Globus pallidus (tissue), 1 donor: ENCODE measurements at regions not wholly inside any gene's neighbourhood (a gene's known extent, or its start where the extent isn't known, plus 50 kb on each side); places are given as distances from the start of the nearest gene placed in this dataset.
"Not testable (repeated sequence)": the region's sequence is repeated elsewhere in the genome, so short reads cannot be mapped to it uniquely, and the experiment has no call there.

Experiments
- DNase-seq: peaks from one replicate; pipeline ENCODE4 v3.0.0-alpha.2; 2015; ENCODE audit warnings: low spot score

DNA sequence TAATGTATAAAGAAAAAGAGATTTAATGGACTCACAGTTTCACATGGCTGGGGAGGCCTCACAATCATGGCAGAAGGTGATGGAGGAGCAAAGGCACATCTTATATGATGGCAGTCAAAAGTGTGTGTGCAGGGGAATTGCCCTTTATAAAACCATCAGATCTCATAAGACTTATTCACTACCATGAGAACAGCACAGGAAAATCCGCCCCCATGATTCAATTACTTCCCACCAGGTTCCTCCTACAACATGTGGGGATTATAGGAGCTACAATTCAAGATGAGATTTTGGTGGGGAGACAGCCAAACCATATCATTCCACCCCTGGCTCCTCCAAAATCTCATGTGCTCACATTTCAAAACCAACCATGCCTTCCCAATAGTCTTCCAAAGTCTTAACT lies 82.5 kb upstream of the ANKRD1 start:
- DNase-seq, result not testable (repeated sequence)

DNA sequence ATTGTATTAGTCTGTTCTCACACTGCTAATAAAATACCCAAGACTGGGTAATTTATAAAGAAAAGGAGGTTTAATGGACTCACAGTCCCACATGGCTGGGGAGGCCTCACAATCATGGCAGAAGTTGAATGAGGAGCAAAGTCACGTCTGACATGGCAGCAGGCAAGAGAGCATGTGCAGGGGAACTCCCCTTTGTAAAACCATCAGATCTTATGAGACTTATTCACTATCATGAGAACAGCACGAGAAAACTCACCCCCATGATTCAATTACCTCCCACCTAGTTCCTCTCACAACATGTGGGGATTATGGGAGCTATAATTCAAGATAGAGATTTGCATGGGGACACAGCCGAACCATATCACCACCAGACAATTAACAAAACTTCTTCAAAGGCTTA lies 84.4 kb upstream of the ANKRD1 start:
- DNase-seq, result not testable (repeated sequence)

DNA sequence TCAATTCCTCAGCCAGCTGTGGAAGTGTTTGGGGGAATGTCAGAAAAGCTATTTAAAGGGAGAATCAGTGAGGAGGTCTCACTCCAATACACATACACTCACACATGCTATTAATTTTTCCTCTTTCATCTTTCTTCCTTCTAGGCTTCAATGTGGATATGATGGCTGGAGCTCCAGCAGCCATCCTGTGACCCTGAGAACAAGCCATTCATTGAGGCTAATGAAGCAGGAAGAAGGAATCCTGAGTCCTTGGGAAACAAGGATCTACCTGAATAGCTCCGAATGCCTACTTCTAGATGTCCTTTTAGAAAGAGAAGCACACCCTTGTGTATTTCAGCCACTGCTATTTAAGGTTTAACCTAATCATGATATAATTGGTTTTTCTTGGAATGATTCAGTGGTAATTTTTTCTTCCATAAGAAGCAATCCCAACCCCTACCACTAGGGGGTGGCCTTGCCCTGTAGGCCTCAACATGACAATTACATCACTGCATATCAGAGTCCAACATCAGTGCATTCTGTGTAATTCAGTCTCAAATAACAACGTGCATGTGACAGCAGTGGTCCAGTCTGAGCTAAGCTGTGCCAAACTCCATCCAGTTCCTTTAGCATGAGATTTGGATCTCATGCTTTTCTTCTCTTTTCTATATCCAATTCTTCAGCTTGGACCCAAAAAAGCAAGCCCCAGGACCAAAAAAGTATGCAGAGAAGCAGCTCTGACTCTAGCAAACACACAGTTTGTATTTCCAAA lies 85.3 kb upstream of the ANKRD1 start:
- peak; percentile 93 for DNase-seq

DNA sequence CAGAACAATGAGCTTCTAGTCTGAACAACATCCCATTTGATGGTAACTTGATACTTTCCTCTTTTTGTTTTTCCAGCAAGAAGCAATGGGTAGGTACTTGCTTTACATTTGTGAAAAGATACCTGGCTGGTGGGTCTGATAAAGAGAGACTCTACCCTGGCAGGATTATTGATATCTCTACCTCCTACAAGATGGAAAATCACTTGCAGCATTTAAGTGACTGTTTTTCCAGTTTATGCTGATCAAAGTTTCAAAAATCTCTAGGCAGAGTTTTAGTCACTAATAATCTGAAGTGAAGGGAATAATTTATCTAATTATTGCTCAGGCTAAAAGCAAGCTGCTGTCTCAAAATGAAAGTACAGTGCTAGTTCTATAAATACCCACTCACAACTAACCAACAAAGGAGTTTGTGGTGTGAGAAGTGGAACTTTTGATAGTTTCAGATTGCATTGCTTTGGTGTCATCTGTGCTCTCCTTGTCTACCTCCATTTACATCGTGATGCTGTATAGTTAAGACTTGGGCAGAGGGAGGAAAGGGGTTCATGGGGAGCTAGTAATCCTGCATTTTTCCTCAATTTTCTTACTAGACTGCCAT lies 86.0 kb upstream of the ANKRD1 start:
- DNase-seq, result peak; percentile 50

DNA sequence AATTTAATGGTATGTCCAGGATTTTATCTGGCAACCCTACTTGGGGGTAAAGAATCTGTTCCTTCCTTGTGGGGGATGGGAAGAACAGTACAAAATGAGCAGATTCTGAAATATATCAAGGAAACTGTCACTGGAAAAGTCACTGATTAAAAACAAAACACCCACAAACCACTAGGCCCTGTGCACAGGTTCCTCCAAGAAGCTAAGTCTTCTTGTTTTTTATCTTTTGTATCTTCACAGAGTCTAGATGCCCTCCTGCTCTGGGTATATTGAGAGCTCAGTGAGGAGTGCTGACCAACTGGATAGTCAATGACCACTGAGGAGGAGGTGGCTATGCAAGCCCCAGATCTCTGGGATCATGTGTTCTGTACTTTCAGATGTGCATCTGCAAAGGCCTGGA lies 86.8 kb upstream of the ANKRD1 start:
- DNase-seq, result no peak

DNA sequence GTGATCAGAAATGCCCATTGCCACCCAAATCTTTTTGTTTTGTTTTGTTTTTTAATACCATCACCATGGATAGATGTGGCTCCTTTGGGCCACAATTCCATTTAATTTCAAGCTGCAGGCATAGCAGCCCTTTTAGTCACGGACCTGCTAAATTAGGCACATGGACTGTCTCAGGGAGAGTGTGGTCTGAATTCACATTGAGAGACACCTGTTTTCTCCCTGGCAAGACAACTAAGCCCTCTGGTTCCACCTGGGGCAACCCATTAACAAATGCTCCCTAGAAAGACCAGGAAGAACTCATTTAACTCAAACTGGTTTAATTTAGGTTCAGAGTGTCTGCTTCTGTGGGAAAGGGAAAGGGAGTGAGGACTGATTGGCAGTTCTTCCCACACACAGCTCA lies 88.2 kb upstream of the ANKRD1 start:
- no peak for DNase-seq

DNA sequence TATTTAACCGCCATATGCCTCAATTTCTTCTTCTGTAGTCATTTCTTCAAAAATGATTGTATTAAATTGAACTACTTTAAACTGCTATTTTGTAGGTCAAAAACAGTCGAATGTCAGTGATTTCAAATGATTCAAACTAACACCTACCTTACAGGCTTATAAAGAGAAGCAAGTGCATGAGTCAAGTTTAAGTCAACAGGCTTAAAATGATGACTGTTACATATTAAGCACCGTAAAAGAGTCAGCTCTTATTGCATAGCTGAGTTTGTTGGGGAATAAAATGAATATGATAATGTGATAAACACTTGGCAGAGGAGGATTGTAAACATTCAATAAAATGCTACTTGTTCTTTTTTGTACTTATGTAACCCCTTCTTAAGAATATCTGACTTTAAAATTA lies 90.1 kb upstream of the ANKRD1 start:
- DNase-seq, result no peak

DNA sequence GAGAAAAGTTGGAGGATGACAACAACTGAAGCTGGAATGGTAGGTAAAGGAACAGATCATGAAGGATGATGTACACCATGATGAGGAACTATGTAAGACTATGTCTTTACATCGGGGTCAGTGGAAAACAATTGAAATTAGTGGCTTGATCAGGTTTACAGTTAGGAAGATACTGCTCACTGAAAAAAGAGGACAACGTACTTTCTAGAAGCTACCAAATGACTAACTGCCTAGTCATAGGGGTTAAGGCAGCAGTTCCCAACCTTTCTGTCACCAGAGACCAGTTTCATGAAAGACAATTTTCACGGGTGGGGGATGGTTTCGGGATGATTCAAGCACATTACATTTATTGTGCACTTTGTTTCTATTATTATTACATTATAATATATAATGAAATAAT lies 91.6 kb upstream of the ANKRD1 start:
- DNase-seq, result no peak

DNA sequence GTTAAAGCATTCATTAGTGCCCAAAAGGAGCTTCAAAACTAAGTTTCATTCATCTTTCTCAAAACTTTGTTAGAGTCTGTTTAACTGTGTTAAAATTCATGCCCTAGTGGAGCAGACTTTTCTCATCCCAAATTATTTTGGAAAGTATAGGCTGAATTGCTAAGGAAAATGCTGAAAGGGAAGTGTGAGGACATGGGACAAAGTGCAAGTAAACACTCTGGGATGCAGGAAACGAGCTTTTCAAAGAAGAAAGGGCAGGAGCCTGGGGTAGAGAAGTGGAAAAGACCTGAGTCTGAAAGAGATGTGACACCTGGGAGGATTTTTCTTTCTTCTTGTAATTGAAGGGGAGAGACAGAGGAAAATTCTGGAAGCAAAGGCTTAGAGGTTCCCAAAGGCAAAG lies 93.1 kb upstream of the ANKRD1 start:
- DNase-seq, result no peak

DNA sequence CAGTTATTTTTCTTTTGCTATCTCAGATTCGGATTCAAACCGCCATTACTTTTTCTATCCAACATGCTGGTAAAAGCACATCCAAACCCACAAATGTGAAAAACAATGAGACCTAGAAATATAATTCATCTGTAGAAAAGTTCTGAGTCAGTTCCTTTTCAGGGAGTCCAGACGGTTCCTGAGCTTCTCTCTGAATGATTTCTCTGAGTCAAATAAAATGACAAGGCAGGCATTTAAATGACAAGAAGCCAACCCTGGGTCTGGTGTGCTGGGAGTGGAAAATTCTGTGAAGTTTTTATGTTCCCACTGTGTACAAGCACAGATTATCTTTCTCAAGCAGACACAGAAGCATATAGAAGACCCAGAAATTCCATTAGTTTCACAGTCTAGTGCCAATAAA lies 96.3 kb upstream of the ANKRD1 start:
- peak; percentile 56 for DNase-seq

DNA sequence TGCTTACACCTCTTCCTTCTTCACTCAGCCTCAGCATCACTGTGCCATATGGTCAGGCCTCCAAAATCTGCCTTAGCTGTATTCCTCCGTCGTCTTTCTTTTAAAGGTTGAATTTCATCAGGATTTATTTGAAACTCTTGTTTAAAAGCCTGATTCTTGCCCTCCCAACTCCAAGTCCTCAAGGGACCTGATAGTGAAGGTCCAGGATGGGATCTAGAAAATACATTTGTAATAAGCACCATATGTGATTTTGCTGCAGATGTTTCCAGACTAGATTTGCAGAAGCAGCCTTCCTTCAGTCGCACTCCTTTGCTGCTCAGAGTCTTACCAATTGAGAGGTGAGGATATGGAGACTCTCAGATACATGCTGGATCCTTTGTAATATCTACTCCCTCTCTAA lies 101.0 kb upstream of the ANKRD1 start:
- DNase-seq, result no peak

DNA sequence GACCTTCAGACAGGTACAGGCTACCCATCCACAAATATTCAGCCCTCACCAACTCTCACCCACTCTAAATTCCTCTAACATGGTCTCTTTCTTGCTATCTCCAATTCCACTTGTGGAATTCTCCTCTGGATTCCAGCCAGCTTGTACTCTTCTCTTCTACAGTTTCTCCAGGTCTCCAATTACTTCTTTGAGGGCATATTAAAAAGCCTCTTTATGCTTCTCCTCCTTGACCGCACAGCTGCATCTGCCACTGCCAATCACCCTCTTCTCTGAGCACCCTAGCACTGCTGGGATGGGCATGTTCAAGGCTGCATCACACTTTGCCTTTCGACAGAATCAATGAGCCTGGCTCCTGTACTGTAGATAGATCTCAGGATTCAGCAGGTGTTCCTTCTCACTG lies 101.5 kb upstream of the ANKRD1 start:
- DNase-seq, result peak; percentile 49

DNA sequence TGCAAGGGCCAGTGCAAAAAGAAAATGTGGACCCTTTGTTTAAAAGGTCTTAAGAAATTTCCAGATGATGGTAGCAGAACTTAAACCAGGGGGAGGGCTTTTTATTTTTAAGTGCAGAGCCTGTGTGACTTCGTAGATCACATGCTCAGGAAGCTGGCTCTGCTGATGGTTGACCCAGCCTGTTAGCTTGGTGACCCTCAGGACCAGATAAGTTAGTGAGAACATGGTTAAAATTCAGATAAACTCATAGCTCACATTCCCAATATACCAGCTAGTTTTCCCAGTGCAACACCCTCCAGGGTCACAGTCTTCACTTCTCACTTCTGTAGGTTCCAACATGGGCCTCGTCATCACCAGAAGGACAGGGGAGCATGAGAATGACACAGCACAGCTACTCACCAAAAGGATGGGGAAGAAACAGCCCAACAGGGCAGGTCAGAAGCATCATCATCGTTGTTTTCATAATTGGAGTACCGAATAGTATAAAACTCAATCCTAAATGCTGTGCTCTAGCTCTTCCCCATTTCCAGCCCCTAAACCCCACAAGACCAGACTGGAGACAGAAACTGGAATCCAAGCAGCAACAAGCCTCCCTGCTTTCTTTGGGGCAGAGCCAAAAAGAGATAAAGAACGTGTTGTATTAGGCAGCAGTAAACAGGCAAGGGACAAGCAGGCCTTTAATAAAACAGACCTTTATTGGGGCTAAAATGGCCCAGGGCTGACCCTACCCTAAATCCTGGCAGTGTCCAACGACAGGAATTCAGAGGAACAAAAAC lies 102.2 kb upstream of the ANKRD1 start:
- DNase-seq, result peak; percentile 92

DNA sequence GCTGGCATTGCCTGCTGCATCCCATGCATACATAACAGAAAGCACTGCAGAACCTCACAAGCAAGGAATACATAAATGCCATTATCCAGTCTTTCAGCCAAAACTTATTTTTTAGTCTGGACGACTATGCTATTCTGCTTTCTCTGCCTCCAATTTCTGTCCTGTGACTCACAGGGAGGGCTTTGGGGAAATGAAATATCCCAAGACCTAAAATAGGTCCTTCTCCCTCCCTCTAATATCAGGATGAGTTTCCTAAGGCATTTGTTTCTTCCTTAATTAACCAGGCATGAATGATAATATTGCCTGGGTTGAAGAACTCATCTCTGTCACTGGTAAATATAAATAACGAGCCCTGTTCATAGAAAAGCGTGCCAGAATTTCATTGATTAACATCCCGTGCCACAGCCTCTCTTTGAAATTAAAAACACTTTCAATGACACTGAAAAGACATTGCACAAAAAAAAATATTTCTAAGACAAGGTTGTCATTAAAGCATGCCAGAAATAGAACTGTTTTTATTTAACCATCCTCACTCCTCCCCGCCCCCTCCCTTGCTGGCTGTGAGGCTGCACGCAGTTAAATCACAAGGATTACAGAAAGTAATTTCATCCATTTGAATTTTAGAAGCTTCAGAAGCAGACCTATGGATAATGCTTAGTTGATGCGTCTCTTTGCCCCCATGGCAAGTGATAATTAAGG lies 103.0 kb upstream of the ANKRD1 start:
- no peak for DNase-seq

DNA sequence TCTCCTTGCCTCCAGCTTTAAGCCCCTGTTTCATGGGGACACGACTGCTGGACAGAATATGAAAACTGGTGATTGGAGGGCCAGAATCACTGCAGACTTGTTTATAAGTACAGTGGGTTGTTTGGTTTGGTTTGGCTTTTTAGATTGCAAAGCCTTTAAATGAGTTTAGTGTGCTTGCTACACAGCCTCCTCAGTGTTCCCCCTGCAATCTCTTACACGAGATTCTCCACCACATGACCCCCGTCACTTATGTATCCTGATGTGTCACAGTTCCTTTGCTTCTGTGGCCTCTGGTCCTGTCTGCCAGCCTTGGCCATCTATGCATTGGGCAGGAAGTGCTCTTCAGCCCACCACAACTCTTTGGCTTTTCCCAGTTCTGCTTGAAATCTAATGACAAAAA lies 103.7 kb upstream of the ANKRD1 start:
- peak; percentile 38 for DNase-seq

DNA sequence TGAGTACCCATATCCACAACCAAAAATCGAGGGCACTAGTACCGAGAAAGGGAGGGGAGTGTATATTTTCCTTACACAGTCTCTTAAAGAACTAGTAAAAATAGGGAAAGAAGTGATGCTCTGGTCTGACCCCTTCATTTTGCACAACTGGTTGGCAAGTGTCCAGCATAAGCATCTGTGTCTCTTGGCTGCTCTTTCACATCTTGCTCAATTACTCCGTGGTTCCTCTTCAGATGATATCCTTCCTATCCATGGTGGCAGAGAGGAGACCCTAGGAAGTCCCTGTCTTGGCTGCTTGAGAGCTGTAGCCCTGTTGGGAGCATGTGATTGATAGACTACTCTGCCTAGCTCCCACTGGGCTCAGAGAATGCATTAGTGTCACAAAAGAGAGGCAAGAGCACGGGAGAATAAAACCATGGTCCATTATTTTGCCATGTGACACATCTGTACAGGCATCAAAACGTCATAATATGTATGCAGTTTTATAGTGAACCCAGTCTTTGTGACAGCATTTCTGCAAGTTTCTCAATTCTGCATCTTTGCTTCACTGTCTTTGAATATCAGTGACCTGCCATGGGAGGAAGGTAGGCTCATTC lies 111.8 kb upstream of the ANKRD1 start:
- DNase-seq, result no peak

DNA sequence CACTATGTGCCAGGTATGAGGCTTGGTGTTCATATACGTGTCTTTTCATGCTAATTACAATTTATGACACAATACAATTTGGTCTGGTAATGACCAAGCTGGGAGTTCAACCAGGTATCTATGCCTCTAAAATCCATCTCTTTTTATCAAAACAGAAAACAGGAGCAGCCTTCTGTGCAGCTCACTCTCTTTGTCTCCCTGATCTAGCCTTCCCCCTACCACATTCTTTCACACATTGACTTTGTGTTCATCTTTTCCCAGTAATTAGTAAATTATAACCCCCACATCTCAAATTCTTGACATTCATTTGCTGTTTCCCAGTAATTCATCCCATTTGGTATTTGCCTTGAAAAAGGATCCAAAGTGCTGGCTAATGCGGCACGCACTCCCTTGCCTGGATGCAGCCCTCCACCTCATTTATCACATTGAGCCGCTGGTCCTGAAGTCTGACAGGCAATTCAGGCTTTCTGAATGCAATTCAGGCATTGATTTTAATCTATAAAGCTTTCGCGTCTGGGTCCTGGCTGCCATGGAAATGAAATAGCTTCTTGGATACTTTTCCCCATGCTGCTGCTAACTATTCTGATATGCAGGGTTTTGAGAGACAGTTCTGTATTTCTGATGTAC lies 112.5 kb upstream of the ANKRD1 start:
- no peak for DNase-seq

DNA sequence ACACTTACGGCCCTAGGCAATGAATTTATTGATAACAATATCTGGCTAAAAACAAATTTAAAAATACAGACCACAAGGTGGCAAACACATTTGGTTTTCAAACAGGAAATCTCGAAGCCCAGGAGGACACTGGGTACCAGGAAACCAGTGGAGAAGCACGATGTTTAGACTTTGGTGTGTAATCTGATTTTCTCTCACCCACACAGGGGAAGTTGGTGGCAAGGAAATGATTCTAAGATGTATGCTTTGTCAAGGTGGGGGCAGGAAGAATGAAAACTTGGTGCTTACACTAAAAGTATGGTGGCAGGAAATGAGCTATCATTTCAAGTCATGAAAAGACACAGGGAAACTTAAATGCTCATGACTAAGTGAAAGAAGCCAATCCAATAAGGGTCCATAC lies 113.2 kb upstream of the ANKRD1 start:
- DNase-seq, result no peak

DNA sequence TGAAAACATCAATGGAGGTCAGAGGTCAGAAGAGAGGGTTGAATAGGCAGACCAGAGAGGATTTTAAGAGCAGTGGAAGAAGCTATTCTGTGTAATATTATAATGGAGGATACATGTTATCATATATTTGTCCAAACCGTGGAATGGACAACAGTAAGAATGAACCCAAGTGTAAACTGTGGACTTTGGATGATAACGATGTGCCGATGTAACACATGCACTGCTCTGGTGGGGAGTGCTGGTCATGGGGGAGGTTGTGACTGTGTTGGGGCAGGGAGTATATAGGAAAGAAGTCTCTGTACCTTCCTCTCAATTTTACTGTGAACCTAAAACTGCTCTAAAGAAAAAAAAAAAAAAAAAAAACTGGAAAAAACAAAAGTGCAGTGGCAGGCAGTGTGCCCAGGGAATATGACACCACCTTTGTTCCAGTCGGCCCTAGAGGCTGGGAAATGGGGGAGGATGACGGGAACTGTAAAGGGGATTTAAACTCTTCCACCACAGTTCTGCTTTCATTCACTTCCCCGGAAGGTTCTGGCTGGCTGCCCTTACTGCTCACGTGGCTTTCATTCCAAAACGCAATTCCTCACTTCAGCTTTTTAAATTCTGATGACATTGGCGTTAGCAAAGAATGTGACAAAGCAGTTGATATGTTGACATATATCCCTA lies 113.7 kb upstream of the ANKRD1 start:
- peak; percentile 61 for DNase-seq

DNA sequence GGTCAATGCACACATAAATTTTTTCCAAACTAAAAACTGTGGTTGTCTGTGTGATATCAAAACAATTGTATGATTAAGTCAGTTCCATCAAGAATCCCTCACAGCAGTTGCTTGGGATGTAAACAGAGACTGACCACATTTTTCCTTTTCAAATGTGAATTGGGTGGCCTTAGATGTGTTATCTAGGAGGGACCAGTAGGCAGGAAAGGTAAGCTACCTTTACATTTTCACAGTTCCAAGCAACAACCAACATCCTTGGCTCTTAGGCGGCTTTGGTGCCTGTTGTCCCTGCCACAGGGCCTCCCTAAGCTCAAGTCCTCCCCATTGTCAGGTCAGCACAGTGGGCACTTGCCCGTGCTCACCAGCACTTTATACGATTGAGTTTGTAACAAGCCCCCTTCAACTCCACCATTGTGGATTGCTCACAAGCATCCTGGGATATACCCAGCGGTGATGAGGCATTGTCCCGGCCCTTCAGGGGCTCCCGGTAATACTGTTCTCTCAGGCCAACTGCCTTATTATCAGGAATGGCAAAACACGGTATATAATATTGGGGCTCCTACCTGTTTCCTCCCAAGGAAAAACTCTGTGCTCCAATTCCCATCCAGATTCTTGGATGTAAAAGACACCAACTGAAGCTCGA lies 114.9 kb upstream of the ANKRD1 start:
- DNase-seq, result no peak
